ENCODE measurements at regions not wholly inside any gene's neighbourhood (a gene's known extent, or its start where the extent isn't known, plus 50 kb on each side); places are given as distances from the start of the nearest gene placed in this dataset.
A peak's percentile ranks its signal among the peaks of the same experiment; 100 is the strongest.

GRCh38 chr18:10258836-10259474 is 195.5 kb upstream of the APCDD1 start:
- no peaks in the 10 kb centered on the region for H3K27me3 ChIP-seq (replicated peaks)
- H3K4me3 ChIP-seq (ENCODE audit: low read depth, low read length): no peak overlapping the region
- in situ Hi-C loops (cut with HindIII; ENCODE audit: low pct_ligation_motif_present, low sequenced_read_pairs): no loop called here
- DNase-seq: no peak
- no peaks in the 10 kb centered on the region for H3K36me3 ChIP-seq (replicated peaks)
- no peak overlapping the region for H3K27ac ChIP-seq
- TF ChIP-seq CTCF (IDR thresholded peaks at IDR 0.05; ENCODE audit: low read depth, low read length, missing control alignments): no peak

GRCh38 chr18:10259901-10260300 is 194.5 kb upstream of the APCDD1 start:
- no peak overlapping the region for H3K27ac ChIP-seq
- no peaks in the 10 kb centered on the region for H3K36me3 ChIP-seq (replicated peaks)
- in situ Hi-C loops (cut with HindIII; ENCODE audit: low pct_ligation_motif_present, low sequenced_read_pairs): no loop called here
- H3K27me3 ChIP-seq (replicated peaks): no peaks in the 10 kb centered on the region
- no peak overlapping the region for H3K4me3 ChIP-seq (ENCODE audit: low read depth, low read length)
- DNase-seq: no peak
- no peak for TF ChIP-seq CTCF (IDR thresholded peaks at IDR 0.05; ENCODE audit: low read depth, low read length, missing control alignments)

GRCh38 chr18:10261344-10262276 is 192.8 kb upstream of the APCDD1 start:
- H3K4me3 ChIP-seq (ENCODE audit: low read depth, low read length): no peak overlapping the region
- no peaks in the 10 kb centered on the region for H3K27me3 ChIP-seq (replicated peaks)
- no peaks in the 10 kb centered on the region for H3K36me3 ChIP-seq (replicated peaks)
- DNase-seq: peak; percentile 27
- in situ Hi-C loops (cut with HindIII; ENCODE audit: low pct_ligation_motif_present, low sequenced_read_pairs): no loop called here
- no peak for TF ChIP-seq CTCF (IDR thresholded peaks at IDR 0.05; ENCODE audit: low read depth, low read length, missing control alignments)
- H3K27ac ChIP-seq: no peak overlapping the region

- no peak for DNase-seq
- in situ Hi-C loops (cut with HindIII; ENCODE audit: low pct_ligation_motif_present, low sequenced_read_pairs): no loop called here
- no peak for TF ChIP-seq CTCF (IDR thresholded peaks at IDR 0.05; ENCODE audit: low read depth, low read length, missing control alignments)
- Histone ChIP-seq H3K36me3 (replicated peaks) (no peaks in the 10 kb centered on the region), H3K4me3 (ENCODE audit: low read depth, low read length) (no peak overlapping the region), H3K27me3 (replicated peaks) (no peaks in the 10 kb centered on the region), H3K27ac (no peak overlapping the region)
Observed at GRCh38 chr18:10262566-10262965, 191.9 kb upstream of the APCDD1 start.

GRCh38 chr18:10264260-10264659 is 190.2 kb upstream of the APCDD1 start:
- in situ Hi-C loops (cut with HindIII; ENCODE audit: low pct_ligation_motif_present, low sequenced_read_pairs): no loop called here
- no peak for TF ChIP-seq CTCF (IDR thresholded peaks at IDR 0.05; ENCODE audit: low read depth, low read length, missing control alignments)
- H3K36me3 ChIP-seq (replicated peaks): no peaks in the 10 kb centered on the region
- no peak for DNase-seq
- H3K27me3 ChIP-seq (replicated peaks): no peaks in the 10 kb centered on the region
- no peak overlapping the region for H3K4me3 ChIP-seq (ENCODE audit: low read depth, low read length)
- H3K27ac ChIP-seq: no peak overlapping the region

Measured in brain microvascular endothelial cell (primary cell).